Heart left ventricle (tissue), 16 donors: ENCODE measurements at regions not wholly inside any gene's neighbourhood (a gene's known extent, or its start where the extent isn't known, plus 50 kb on each side); places are given as distances from the start of the nearest gene placed in this dataset.

Experiments
- ATAC-seq, 4 donors: fragments of 200-7000 bp; cut with Tn5 transposase; one replicate each; pipeline ENCODE4 v1.9.1; 2020 to 2022; ENCODE audit warnings: moderate library complexity in 4 of 4, mild to moderate bottlenecking in 3 of 4, moderate number of reproducible peaks in 1 of 4
- DNase-seq, 5 donors: peaks; one replicate each; pipeline ENCODE4 v3.0.0-alpha.2; 2020
- H3K27ac ChIP-seq, 12 donors: fragments of 200-600 bp; sonication (generic) in 4 of 12; one replicate each; pipeline versions ENCODE4 v1.5.0 to v1.8.0; 2016 to 2022; ENCODE audit warnings: mild to moderate bottlenecking in 2 of 12
- H3K27me3 ChIP-seq, 9 donors: fragments of 200-600 bp; sonication (generic) in 2 of 9; one replicate each; pipeline versions ENCODE4 v1.5.1 to v1.8.0; 2016 to 2022; ENCODE audit warnings: mild to moderate bottlenecking in 3 of 9
- H3K36me3 ChIP-seq, 9 donors: fragments of 200-600 bp; sonication (generic) in 2 of 9; one replicate each; pipeline versions ENCODE4 v1.5.0 to v1.8.0; 2018 to 2022; ENCODE audit warnings: mild to moderate bottlenecking in 2 of 9
- H3K4me1 ChIP-seq, 12 donors: fragments of 200-600 bp; sonication (generic) in 4 of 12; one replicate each; pipeline versions ENCODE4 v1.5.0 to v1.8.0; 2016 to 2022; ENCODE audit warnings: mild to moderate bottlenecking in 3 of 12
- H3K4me3 ChIP-seq, 12 donors: fragments of 200-600 bp; sonication (generic) in 4 of 12; one replicate each; pipeline versions ENCODE4 v1.5.0 to v1.8.0; 2017 to 2022; ENCODE audit warnings: mild to moderate bottlenecking in 9 of 12, moderate library complexity in 4 of 12
- H3K9me3 ChIP-seq, 12 donors: fragments of 200-600 bp; sonication (generic) in 4 of 12; one replicate each; pipeline versions ENCODE4 v1.5.0 to v1.8.0; 2016 to 2022; ENCODE audit warnings: mild to moderate bottlenecking in 1 of 12
- CTCF ChIP-seq, 12 donors: fragments of 200-600 bp; sonication (generic) in 4 of 12; IDR thresholded peaks; one replicate each; pipeline versions ENCODE4 v1.5.0 to v1.8.0; 2018 to 2022; ENCODE audit warnings: antibody characterized with exemption in 12 of 12, mild to moderate bottlenecking in 5 of 12
- POLR2A ChIP-seq, 2 donors: fragments of 450-650 bp; IDR thresholded peaks; one replicate each; pipeline ENCODE4 v1.6.1; 2017; ENCODE audit warnings: antibody characterized with exemption in 2 of 2, mild to moderate bottlenecking in 2 of 2, moderate library complexity in 2 of 2
- WGBS, 4 donors: extraction: QIAGEN DNeasy Blood & Tissue Kit in 2 of 4; methylation state at CpG; one replicate each; pipeline versions ENCODE4 v1.1.5 to v1.1.7; 2013 to 2018; 5-methylcytosine and 5-hydroxymethylcytosine counted together
- intact Hi-C, 10 donors: fragments of 100-400 bp; cut with DNase I; formaldehyde crosslinking; loops; one replicate each; pipeline versions ENCODE4 v1.11.1 to v1.14.2; 2022
- donor health status: ischemic (EF 13 %, LVEDD 7.1; RV severe dilation, severe dysfunction).
- donor health status: healthy with polysubstance abuse.
- donor health status: DM: no; HTN: yes; CAD: no.
- donor health status: DM: no; HTN: no; CAD: no.
- donor health status: ischemic (EF 25% LVEDD 6.9; RV normal size, moderate dysfunction).
- donor health status: ischemic (EF 25% LVEDD 5.7; RV mildly dilated, moderate dysfunction).
- donor health status: healthy.
- donor health status: DM: yes; HTN: yes; CAD: no.
- donor health status: ischemic (EF 35%, LVEDD 5.7; RV mildly dilated, moderate dysfunction).
- donor health status: nonischemic (EF 11% LVEDD 7.7; RV severe dilation, severe dysfunction).
- donor health status: DM: yes; HTN: yes; CAD: no.
- donor health status: PGD.
- donor health status: ischemic (EF 29% LVEDD 5.4; RV normal size, mild dysfunction).
- donor health status: nonischemic (EF 23%, LVEDD 6.1; RV moderate dilation, normal function).

GRCh38 chr16:35733971-35734702, 2274.7 kb downstream of the TP53TG3F start:
- intact Hi-C loops, result loop anchor here in 2 of 10 donors (10.0 kb wide), 2 partner anchors 59 to 369 kb away; no protein-coding TSS in a partner anchor
- DNase-seq (no peak), ATAC-seq (no peak)
- WGBS, 4 donors, result 68 to 75% (median 71%) methylated on average over 18 of the region's 18 CpGs
- H3K9me3 ChIP-seq, result peaks cover 0 to 9% (median 0%) of the 10 kb centered on the region in 12 donors
- no peak overlapping the region for H3K4me3 ChIP-seq
- H3K27me3 ChIP-seq, result no peaks in the 10 kb centered on the region
- TF ChIP-seq POLR2A (IDR thresholded peaks at IDR 0.05) (no peak), CTCF (IDR thresholded peaks at IDR 0.05) (no peak)
- H3K27ac ChIP-seq, result no peak overlapping the region
- peaks cover 0 to 2% (median 0%) of the 10 kb centered on the region in 12 donors for H3K4me1 ChIP-seq
- H3K36me3 ChIP-seq, result no peaks in the 10 kb centered on the region

- no peak for ATAC-seq
- WGBS, 4 donors, result 66 to 72% (median 70%) methylated on average over 17 to 18 of the region's 18 CpGs
Measured at GRCh38 chr16:35734728-35735402, 2275.5 kb downstream of the TP53TG3F start.

GRCh38 chr16:35735403-35736251, 2276.2 kb downstream of the TP53TG3F start:
- Histone ChIP-seq H3K9me3 (peaks cover 0 to 9% (median 0%) of the 10 kb centered on the region in 12 donors), H3K27me3 (no peaks in the 10 kb centered on the region), H3K4me1 (no peaks in the 10 kb centered on the region), H3K4me3 (no peak overlapping the region), H3K27ac (no peak overlapping the region), H3K36me3 (no peaks in the 10 kb centered on the region)
- TF ChIP-seq POLR2A (IDR thresholded peaks at IDR 0.05), result no peak
- no peak for TF ChIP-seq CTCF (IDR thresholded peaks at IDR 0.05)
- DNase-seq (no peak), ATAC-seq (no peak)
- 81 to 88% (median 86%) methylated on average over 20 to 27 of the region's 27 CpGs for WGBS, 4 donors
- intact Hi-C loops, result loop anchor here in 3 of 10 donors (5.0 to 10.0 kb wide), 3 partner anchors 48 to 371 kb away; no protein-coding TSS in a partner anchor

More at GRCh38 chr16:35734728-35735402, 2275.5 kb downstream of the TP53TG3F start:
- Histone ChIP-seq H3K9me3 (peaks cover 0 to 9% (median 0%) of the 10 kb centered on the region in 12 donors), H3K4me3 (no peak overlapping the region), H3K4me1 (no peaks in the 10 kb centered on the region), H3K27me3 (no peaks in the 10 kb centered on the region), H3K27ac (no peak overlapping the region), H3K36me3 (no peaks in the 10 kb centered on the region)
- TF ChIP-seq POLR2A (IDR thresholded peaks at IDR 0.05), result no peak
- no peak for TF ChIP-seq CTCF (IDR thresholded peaks at IDR 0.05)
- DNase-seq, result no peak
- intact Hi-C loops, result loop anchor here in 3 of 10 donors (5.0 to 10.0 kb wide), 3 partner anchors 48 to 370 kb away; no protein-coding TSS in a partner anchor
